ENCODE measurements at regions not wholly inside any gene's neighbourhood (a gene's known extent, or its start where the extent isn't known, plus 50 kb on each side); places are given as distances from the start of the nearest gene placed in this dataset.

- TF ChIP-seq CTCF (IDR thresholded peaks at IDR 0.05) (no peak), POLR2A (IDR thresholded peaks at IDR 0.05) (no peak)
Observed at GRCh38 chr4:112751447-112751846, 114.5 kb downstream of the LARP7 start.

All from prostate gland (tissue), 2 donors.